Posterior cingulate gyrus (tissue), 11 donors: ENCODE measurements at regions not wholly inside any gene's neighbourhood (a gene's known extent, or its start where the extent isn't known, plus 50 kb on each side); places are given as distances from the start of the nearest gene placed in this dataset.

Experiments
- DNase-seq, 10 donors: peaks; one replicate each; pipeline versions ENCODE4 v3.0.0 to v3.0.0-alpha.2; 2020 to 2021; ENCODE audit warnings: mixed read lengths in 3 of 10
- intact Hi-C: fragments of 100-400 bp; cut with DNase I; formaldehyde crosslinking; loops from one replicate; pipeline ENCODE4 v1.15.1; 2023

DNA sequence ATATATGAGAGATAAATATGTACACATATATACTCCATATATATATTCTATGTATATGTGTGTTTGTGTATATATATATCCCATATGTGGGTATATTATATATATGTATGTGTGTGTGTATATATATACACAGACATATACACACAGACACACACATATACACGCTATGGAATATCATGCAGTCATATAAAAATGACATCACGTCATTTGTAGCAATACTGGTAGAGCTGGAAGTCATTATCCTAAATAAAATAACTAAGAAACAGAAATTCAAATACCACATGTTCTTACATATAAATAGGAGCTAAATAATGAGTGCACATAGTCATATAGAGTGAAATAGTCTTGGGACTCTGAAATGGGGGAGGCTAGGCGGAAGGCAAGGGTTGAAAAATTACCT, 1000.2 kb downstream of the LRFN5 start:
- DNase-seq: no peak
- intact Hi-C loops: no loop called here

DNA sequence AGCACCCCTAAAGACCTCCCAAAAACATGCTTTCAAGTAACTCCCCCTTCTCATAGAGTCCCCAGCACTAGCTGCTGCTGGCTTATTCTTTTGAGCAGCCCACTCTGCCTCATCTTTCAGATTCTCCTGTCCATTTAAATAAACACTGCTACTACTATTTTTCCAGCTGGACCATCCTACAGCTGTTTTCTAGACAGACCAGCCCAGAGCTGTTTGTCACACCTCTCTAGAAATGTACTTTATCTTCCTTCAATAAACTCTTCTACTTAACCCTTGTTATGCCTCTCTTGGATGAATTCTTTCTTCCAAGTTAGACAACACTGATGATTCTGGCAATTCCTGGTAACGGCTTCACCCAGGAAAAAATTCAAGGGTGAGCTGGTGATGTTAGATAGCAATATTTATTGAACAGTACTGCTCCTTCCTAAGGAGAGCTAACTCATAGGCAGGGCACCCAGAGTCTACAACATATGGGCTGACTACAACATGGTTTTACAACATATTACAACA, 995.7 kb downstream of the LRFN5 start:
- intact Hi-C loops: no loop called here
- DNase-seq: no peak

DNA sequence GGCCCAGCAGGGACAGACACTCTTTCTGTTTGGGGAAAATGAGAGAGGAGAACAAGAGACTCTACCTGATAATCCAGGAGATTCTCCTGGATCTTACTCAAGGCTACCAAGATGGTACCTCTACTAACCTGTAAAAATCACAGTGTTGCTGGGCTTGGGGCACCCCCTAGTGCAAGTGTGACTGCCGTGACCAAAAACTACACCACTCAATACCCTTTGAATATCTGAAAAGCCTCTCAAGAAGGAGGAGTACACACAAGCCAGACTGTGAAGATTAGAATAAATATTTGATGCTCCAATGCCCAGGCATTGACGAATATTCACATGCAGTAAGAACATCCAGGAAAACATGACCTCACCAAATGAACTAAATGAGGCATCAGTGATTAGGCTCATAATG, 965.4 kb downstream of the LRFN5 start:
- intact Hi-C loops: no loop called here
- no peak for DNase-seq

DNA sequence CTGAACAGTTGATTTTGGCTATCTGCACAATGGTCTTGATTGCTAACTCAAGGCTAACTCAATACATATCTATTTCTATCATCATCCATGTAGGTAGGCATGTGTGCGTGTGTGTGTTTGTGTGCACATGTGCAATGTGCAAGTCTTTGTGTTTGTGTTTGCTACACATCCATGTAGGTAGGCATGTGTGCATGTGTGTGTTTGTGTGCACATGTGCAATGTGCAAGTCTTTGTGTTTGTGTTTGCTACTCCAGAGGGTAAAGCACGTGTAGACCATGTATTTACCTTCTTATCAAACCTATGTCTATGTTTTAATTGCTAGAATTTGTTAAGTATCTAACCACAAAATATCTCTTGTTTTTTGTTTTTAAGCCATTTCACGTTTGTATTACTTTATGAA, 962.6 kb downstream of the LRFN5 start:
- no peak for DNase-seq
- intact Hi-C loops: no loop called here

DNA sequence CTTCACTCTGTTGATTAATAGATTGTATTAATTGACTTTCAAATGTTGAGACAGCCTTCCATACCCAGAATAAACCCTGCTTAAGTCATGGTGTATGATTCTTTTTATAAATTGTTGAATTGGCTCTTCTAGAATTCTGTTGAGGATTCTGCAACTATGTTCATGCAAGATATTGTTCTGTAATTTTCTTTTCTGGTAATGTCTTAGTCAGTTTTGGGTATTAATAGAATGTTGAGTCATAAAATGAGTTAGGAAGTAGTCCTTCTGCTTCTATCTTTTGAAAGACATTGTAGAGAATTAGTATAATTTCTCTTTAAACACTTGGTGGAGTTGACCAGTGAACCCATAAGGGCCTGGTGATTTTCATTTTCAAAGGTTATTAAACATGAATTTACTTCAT, 958.9 kb downstream of the LRFN5 start:
- intact Hi-C loops: no loop called here
- DNase-seq: no peak

DNA sequence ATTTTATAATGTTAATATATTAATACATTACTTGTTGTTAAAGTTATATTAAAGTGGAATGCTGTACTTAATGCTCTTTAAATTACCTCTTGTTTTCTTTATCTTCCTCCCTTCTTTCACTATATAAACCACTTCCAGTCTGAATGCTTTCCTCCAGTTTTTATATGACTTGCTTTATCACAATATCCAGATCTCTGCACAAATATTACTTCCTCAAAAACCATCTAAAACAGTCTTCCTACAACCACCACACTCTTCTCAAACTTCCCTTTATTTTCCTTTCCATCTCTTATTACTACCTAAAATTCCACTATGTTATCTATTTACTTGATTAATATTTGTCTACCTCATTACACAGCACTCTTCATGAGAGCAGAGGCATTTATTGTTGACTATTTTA, 956.6 kb downstream of the LRFN5 start:
- intact Hi-C loops: no loop called here

DNA sequence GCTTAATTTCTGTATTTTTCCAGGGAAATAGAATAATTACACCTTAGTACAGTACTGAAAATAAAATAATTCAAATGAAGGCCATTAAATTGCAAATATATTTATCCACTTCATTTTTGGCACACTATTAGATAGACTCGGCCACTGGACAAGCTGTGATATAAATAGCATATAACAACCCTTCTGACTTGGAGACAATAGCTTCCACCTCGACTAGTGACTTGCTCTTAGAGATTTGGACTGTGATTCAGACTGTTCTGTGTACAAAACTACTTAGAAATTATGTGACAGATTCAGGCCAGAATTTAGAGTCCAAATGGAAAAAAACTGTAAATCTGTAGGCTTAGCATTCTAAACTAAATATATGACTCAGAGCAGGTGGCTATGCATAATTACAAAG, 949.9 kb downstream of the LRFN5 start:
- intact Hi-C loops: no loop called here
- DNase-seq: no peak

More for the DNA sequence above, 956.6 kb downstream of the LRFN5 start:
- DNase-seq: no peak

DNA sequence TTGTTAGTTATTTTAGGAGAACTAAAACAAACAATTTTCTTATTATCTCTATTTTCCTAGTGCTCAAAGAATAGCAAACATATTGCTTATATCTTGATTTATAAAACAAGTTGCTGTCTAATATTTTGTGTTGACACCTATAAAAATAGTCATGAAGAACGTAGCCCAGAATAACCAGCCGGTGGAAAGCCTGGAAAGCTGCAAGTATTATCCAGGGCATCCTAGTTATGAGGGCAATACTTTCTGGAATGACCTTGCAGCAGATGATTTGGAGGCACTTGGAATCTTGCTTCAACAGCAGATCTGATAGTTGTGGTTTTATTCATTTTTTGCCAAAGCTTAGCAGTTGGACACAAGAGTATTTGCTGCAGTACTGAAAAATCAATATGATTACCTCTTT, 948.7 kb downstream of the LRFN5 start:
- no peak for DNase-seq
- intact Hi-C loops: no loop called here

DNA sequence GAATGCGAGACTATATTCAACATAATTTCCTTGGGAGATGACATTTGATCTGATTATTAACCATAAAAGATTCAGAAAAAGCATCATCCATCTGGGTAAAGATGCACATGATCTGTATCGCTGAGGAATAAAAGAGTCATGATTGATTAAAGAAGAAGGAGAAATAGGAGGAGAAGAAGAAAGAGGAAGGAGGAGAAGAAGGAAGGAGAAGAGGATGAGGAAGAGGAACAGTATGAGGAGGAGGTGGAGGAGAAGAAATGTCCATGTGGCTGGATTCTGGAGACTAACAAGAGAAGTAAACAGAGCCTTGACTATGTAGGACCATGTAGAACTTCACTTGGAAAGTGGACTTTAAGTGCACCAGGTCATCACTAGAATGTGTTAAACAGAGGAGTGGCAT, 947.4 kb downstream of the LRFN5 start:
- no peak for DNase-seq
- intact Hi-C loops: no loop called here

DNA sequence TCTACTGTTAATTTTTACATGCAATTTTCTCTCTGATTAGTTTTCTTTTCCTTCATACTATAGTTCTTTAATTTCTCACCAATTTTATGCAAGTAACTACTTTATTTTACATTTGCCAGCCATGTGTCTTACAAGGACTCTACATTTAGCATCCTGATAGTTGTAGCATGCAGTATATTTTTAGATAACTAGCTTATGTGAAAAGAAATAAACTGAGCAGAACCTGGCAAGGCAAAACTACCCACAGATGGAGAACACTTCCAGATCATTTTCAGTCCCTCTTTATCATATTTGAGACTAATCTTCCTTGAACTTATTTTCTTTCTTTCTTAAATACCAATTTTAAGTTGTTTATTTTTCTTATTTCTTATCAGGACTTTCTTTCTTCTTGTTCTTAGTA, 943.6 kb downstream of the LRFN5 start:
- no peak for DNase-seq
- intact Hi-C loops: no loop called here

DNA sequence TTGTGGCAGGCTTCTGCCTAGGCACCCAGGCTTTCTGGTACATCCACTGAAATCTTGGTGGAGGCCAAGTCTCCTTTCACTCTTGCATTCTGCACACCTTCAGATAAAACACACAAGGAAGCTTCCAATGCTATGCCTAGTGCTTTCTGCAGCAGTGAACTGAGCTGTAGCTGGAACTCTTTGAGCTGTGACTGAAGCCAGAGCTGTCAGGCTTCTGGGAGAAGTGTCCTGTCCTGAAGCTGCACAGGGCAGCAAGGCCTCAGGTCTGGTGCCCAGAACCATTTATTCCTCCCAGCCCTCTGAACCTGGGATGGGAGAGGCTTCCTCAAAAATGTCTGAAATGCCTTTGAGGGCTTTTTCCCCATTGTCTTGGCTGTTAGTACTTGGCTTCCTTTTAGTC, 941.7 kb downstream of the LRFN5 start:
- no peak for DNase-seq
- intact Hi-C loops: no loop called here

DNA sequence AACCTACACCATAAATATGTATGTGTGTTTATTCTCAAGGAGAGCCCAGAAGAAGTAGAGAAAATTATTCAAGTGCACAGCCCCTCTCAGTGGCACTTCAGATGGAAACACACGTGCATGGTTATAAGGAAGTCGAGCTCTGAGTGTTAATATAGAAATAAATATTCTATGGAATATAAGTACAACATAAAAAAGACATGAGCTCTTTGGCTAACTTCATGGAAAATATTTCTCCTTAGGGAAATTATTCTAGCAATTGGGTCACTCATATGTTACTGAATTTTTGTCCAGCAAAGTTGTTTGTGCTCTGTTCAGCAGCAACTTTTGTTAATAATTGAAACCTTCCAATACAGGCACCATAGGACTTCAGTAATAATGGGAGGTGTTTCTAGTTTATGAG, 939.0 kb downstream of the LRFN5 start:
- no peak for DNase-seq
- intact Hi-C loops: no loop called here

DNA sequence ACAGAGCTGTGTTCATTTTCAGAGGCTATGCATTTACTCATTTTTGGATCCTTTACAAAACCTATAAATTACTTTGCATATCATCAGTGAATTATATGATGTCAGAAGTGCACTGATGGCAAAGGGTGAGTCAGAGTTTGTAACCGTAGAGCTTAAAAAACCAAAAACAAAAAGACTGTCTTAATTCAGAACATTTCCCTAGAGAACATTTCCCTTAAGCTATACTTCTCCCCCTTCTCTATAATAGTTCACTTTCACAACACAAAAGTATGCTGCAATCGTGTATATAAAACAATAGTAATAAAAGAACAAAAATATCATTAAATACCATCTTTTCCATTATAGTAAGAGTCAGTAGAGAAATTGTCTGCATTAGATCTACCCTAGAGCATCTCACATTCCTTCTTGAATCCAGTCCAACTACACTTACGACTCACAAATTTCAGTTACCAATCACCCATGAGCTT, 934.9 kb downstream of the LRFN5 start:
- intact Hi-C loops: no loop called here
- DNase-seq: no peak

DNA sequence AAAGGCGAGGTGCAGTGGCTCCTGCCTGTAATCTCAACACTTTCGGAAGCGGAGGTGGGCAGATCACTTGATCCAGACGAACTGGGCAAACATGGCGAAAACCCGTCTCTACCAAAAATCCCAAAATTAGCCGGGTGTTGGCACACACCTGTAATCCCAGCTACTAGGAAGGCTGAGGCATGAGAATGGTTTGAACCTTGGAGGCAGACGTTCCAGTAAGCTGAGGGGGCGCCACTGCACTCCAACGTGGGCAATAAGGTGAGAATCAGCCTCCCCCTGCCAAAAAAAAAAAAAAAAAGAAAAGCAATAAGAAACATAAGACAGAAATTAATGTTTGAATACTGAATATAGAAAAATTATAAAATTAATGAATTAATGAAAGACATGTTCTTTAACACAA, 928.7 kb downstream of the LRFN5 start:
- intact Hi-C loops: no loop called here
- peak in 1 of 10 donors; percentile 62 for DNase-seq

DNA sequence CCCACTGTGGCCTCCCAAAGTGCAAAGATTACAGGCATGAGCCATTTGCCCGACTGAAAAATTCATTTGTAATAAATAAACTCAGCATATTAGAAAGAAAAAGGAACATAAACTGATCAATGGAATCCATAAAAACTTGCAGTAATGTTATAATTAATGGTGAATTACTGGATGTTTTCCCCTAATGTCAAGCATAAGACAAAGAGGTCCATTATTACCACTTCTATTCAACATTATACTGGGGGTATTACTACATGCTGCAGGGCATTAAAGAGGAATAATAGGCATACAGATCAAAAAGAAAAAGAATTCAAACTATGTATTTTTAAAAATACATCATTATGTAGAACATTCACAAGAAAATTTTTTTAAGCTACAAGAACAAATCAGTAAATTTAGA, 926.8 kb downstream of the LRFN5 start:
- intact Hi-C loops: no loop called here
- DNase-seq: no peak

DNA sequence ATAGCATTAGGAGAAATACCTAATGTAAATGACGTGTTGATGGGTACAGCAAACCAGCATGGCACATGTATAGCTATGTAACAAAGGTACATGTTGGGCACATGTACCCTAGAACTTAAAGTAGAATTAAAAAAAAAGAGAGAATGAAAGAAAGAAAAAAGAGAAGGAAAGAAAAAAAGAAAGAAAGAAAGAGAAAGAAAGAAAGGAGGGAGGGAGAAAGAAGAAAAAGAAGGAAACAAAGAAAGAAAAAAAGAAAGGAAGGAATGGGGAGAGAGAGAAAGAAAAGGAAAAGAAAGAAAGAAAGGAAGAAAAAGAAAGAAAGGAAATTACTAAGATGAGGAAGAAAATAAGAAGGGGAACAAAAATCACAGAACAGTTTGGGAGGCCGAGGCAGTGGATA, 925.5 kb downstream of the LRFN5 start:
- no peak for DNase-seq
- intact Hi-C loops: no loop called here

DNA sequence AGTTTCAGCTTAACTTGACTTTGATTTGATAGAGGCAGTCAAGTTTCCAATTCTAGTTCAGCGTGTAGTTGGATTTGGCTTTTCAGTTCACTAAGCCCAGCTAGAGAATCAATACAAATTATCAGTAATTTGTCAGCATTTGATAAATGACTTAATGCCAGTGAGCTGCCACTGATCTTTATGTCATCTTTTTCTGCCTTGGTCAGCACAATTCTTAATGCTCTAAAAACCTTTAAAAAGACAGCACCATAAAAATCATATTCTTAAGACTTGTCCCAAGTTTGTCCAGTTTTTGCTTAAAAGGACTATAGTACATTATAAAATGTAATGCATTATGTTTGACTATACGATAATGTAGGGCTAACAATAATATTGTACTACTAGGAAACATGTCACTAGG, 920.5 kb downstream of the LRFN5 start:
- intact Hi-C loops: no loop called here

DNA sequence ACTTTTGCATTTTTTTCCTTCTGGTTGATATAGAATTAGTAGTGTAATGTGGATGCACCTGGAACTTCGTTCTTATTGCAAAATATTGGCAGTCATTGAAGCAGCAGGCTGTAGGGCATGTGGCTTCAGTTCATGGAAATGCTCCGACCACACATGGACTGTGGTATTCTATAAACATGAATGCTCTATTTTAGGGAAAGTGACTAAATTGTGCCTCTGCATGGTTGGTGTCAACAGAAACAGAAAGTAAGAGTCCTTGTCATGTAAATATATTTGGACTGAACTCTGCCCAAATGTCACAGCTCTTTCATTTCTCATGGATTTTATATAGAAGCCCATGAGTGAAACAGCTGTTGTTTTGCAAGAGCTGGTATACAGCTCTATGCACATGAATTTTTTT, 917.0 kb downstream of the LRFN5 start:
- intact Hi-C loops: no loop called here
- no peak for DNase-seq

More for the DNA sequence above, 920.5 kb downstream of the LRFN5 start:
- DNase-seq: no peak

DNA sequence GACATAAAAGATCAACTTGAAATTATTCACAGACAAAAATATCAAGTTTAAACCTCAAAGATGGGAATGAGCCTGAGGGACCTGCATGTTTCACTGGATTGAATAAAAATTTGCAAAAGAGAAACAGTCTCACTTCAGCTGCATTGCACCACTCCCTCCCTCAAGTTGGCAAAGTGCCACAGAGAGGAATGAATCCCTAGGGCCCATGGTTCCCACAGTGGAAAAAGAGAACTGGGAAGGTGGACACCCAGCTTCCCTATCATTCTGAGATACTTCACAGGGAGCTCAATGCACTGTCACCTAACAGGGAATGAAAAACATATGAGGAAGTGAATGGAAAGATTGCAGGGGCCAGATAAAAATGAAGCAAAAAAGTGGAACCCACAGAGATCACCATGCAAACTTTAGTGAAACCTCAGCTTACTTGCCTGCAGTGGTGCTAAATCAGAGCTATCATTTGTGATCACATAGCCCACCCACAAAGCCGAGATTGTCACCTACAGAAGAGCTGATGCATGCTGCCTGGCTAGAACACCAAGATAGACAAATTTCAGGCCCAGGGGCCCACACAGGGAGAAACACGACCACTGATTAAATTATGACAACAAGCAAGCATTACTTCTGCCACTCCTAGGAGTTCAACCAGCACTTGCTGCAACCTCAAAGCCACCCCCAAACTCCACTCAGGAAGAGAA, 911.3 kb downstream of the LRFN5 start:
- intact Hi-C loops: no loop called here
- DNase-seq: no peak

DNA sequence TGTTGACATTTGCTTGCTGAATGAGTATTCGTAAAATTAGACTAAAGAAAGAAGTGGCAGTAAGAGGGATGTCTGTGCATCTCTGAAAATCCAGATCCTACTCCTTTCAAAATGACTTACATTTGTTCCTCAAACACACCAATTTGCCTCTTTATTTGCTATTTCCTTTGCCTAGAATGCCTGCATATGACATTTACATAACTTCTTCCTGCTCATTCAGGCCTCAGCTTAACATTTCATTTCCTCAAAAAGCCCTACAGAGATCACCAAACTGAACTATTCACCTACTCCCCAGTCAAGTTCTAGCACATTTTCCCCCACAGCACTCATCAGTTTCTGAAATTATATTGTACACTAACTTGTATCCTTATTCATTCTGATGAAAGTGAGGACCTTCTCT, 907.2 kb downstream of the LRFN5 start:
- intact Hi-C loops: no loop called here
- DNase-seq: no peak

DNA sequence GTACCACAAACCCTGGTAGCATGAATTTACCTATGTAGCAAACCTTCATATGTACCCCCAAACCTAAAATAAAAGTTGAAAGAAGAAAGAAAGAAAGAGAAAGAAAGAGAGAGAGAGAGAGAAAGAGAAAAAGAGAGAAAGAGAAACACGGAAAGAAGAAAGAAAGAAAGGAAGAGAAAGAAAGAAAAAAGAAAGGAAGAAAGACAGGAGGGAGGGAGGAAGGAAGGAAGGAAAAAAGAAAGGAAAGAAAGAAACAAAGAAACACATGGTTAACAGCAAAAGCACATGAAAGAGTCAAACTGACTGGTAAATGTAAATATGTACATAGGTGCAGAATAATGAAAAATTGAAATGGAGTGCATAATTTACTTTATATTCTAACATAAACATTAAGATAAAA, 903.4 kb downstream of the LRFN5 start:
- no peak for DNase-seq
- intact Hi-C loops: no loop called here

DNA sequence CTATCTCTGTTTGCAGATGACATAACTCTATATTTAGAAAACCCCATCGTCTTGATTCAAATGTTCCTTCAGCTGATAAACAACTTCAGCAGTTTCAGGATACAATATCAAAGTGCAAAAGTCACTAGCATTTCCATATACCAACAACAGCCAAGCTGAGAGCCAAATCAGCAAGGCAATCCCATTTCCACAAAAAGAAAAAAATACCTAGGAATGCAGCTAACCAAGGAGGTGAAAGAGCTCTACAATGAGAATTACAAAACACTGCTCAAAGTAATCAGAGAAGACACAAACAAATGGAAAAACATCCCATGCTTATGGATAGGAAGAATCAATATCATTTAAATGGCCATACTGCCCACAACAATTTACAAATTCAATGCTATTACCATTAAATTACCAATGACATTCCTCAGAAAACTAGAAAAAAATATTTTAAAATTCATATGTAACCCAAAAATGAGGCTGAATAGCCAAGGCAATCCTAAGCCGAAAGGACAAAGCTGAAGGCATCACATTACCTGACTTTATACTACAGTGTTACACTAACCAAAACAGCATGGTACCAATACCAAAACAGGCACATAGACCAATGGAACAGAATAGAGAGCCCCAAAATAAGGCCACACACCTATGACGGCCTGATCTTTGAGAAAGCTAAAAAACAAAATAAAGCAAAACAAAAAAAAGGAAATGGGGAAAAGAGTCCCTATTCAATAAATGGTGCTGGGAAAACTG, 901.7 kb downstream of the LRFN5 start:
- intact Hi-C loops: no loop called here
- DNase-seq: no peak
